A549 (cell line): ENCODE measurements at regions not wholly inside any gene's neighbourhood (a gene's known extent, or its start where the extent isn't known, plus 50 kb on each side); places are given as distances from the start of the nearest gene placed in this dataset.

Experiments
- ATAC-seq, 2 experiments: fragments of 200-7000 bp in 1 of 2; fragments of >200 bp in 1 of 2; cut with Nextera tagmentation in 1 of 2; cut with Tn5 transposase in 1 of 2; 3 replicates each; pipeline versions ENCODE4 v1.8.0 to v1.9.1; 2018 to 2020; ENCODE audit warnings: mild to moderate bottlenecking in 1 of 2, moderate library complexity in 1 of 2
- CTCF ChIA-PET: fragments of 300-600 bp; sonication (Branson Sonifier 250); formaldehyde crosslinking; extraction: SDS; loops from one replicate; lab custom pipeline; 2021; ENCODE audit warnings: antibody characterized with exemption, inconsistent platforms; lab: Yijun Ruan, JAX
- POLR2A ChIA-PET: fragments of 350-600 bp; formaldehyde crosslinking; extraction: SDS; loops from one replicate; lab custom pipeline; 2021; ENCODE audit warnings: antibody characterized with exemption, inconsistent platforms; lab: Yijun Ruan, JAX
- DNase-seq, 2 experiments: peaks; one replicate each; pipeline versions ENCODE4 v3.0.0 to v3.0.0-alpha.2; 2011 to 2016; ENCODE audit warnings: low read depth in 1 of 2, low spot score in 1 of 2
- FAIRE-seq: peaks from 2 replicates; lab custom pipeline; 2011; peaks lifted over from hg19 to GRCh38; lab: Jason Lieb, UNC
- H3K27ac ChIP-seq, 2 experiments: fragments of >200 bp; sonication (Bioruptor Twin); formaldehyde crosslinking; 3 replicates each; pipeline ENCODE4 v1.5.1; 2016 to 2017
- H3K4me1 ChIP-seq: fragments of >200 bp; sonication (Bioruptor Twin); formaldehyde crosslinking; 3 replicates; pipeline ENCODE4 v1.6.1; 2016
- H3K4me2 ChIP-seq: fragments of >200 bp; sonication (Bioruptor Twin); formaldehyde crosslinking; 3 replicates; pipeline ENCODE4 v1.6.1; 2016
- H3K4me3 ChIP-seq: fragments of >200 bp; sonication (Bioruptor Twin); formaldehyde crosslinking; 3 replicates; pipeline ENCODE4 v1.5.1; 2016
- H3K9me3 ChIP-seq: fragments of >200 bp; sonication (Bioruptor Twin); formaldehyde crosslinking; 3 replicates; pipeline ENCODE4 v1.6.1; 2016
- BHLHE40 ChIP-seq: IDR thresholded peaks from 2 replicates; pipeline ENCODE4 v1.6.1; 2012; ENCODE audit warnings: low read depth, low read length, inconsistent platforms
- CBX2 ChIP-seq: fragments of 200-600 bp; sonication (generic); IDR thresholded peaks from 2 replicates; pipeline ENCODE4 v1.6.1; 2016; ENCODE audit warnings: low read depth, mild to moderate bottlenecking, borderline replicate concordance
- CEBPB ChIP-seq, 2 experiments: fragments of >200 bp in 1 of 2; sonication (Bioruptor Twin) in 1 of 2; formaldehyde crosslinking in 1 of 2; IDR thresholded peaks; 2 replicates each; pipeline ENCODE4 v1.6.1; 2012 to 2016
- CHD2 ChIP-seq: fragments of 150-350 bp; IDR thresholded peaks from 2 replicates; pipeline ENCODE4 v1.6.1; 2014; ENCODE audit warnings: low read length; ENCODE audit not compliant: partially characterized antibody
- E2F6 ChIP-seq: IDR thresholded peaks from 2 replicates; pipeline ENCODE4 v1.6.1; 2012; ENCODE audit warnings: low read depth, borderline replicate concordance
- EP300 ChIP-seq, 2 experiments: fragments of >200 bp; sonication (Bioruptor Twin); formaldehyde crosslinking; IDR thresholded peaks; 2 replicates in 1 of 2; 3 replicates in 1 of 2; pipeline ENCODE4 v1.6.1; 2016 to 2017
- ESRRA ChIP-seq: fragments of 150-350 bp; IDR thresholded peaks from 2 replicates; pipeline ENCODE4 v1.6.1; 2014; ENCODE audit warnings: mild to moderate bottlenecking, low read length, borderline replicate concordance
- FOSB ChIP-seq: fragments of 250-450 bp; sonication (Bioruptor Pico); IDR thresholded peaks from 2 replicates; pipeline ENCODE4 v1.5.0; 2020; ENCODE audit warnings: mild to moderate bottlenecking, moderate library complexity
- FOSL2 ChIP-seq, 2 experiments: fragments of 450-650 bp in 1 of 2; fragments of >200 bp in 1 of 2; sonication (Bioruptor Twin) in 1 of 2; formaldehyde crosslinking; IDR thresholded peaks; 2 replicates each; pipeline versions ENCODE4 v1.5.0 to v1.6.1; 2016 to 2020; ENCODE audit warnings: mild to moderate bottlenecking in 1 of 2, moderate library complexity in 1 of 2
- FOXS1 ChIP-seq: fragments of 250-450 bp; sonication (Bioruptor Pico); IDR thresholded peaks from 2 replicates; pipeline ENCODE4 v1.5.0; 2020; ENCODE audit warnings: mild to moderate bottlenecking, moderate library complexity
- GATA3 ChIP-seq: IDR thresholded peaks from 2 replicates; pipeline ENCODE4 v1.6.1; 2012; ENCODE audit warnings: borderline replicate concordance
- HDAC2 ChIP-seq: fragments of 200-600 bp; sonication (generic); IDR thresholded peaks from 2 replicates; pipeline ENCODE4 v1.6.1; 2016
- HES2 ChIP-seq: fragments of >200 bp; sonication (Bioruptor Twin); formaldehyde crosslinking; IDR thresholded peaks from 2 replicates; pipeline ENCODE4 v1.6.1; 2016
- HEYL ChIP-seq: fragments of 250-450 bp; sonication (Bioruptor Pico); IDR thresholded peaks from 2 replicates; pipeline ENCODE4 v1.8.0; 2021; ENCODE audit warnings: mild to moderate bottlenecking, moderate library complexity
- HOXA7 ChIP-seq: fragments of 250-450 bp; sonication (Bioruptor Pico); IDR thresholded peaks from 2 replicates; pipeline ENCODE4 v1.5.0; 2020; ENCODE audit warnings: mild to moderate bottlenecking, moderate library complexity
- HOXB13 ChIP-seq: fragments of 250-450 bp; sonication (Bioruptor Pico); IDR thresholded peaks from 2 replicates; pipeline ENCODE4 v1.5.0; 2020; ENCODE audit warnings: low read depth, mild to moderate bottlenecking, moderate library complexity
- HOXB5 ChIP-seq: fragments of 250-450 bp; sonication (Bioruptor Pico); IDR thresholded peaks from 2 replicates; pipeline ENCODE4 v1.5.0; 2020; ENCODE audit warnings: mild to moderate bottlenecking, moderate library complexity
- JUN ChIP-seq, 2 experiments: fragments of >200 bp; sonication (Bioruptor Twin); formaldehyde crosslinking; IDR thresholded peaks; 2 replicates in 1 of 2; 3 replicates in 1 of 2; pipeline ENCODE4 v1.6.1; 2016 to 2017
- JUNB ChIP-seq: fragments of >200 bp; sonication (Bioruptor Twin); formaldehyde crosslinking; IDR thresholded peaks from 2 replicates; pipeline ENCODE4 v1.6.1; 2016
- KDM5A ChIP-seq: fragments of 200-600 bp; sonication (generic); IDR thresholded peaks from 2 replicates; pipeline ENCODE4 v1.6.1; 2016; ENCODE audit warnings: antibody characterized with exemption, mild to moderate bottlenecking
- MAFK ChIP-seq: fragments of 450-650 bp; IDR thresholded peaks from 2 replicates; pipeline ENCODE4 v1.6.1; 2014; ENCODE audit not compliant: partially characterized antibody
- PBX3 ChIP-seq: IDR thresholded peaks from 2 replicates; pipeline ENCODE4 v1.6.1; 2012
- POLR2A ChIP-seq: IDR thresholded peaks from 2 replicates; pipeline ENCODE4 v1.6.1; 2012; ENCODE audit warnings: mild to moderate bottlenecking, low read length
- POLR2AphosphoS2 ChIP-seq: conservative IDR thresholded peaks from 2 replicates; pipeline ENCODE4 v1.6.1; 2012; ENCODE audit warnings: low read length, improper control_type of control experiment, inconsistent platforms
- RAD21 ChIP-seq, 2 experiments: fragments of >200 bp in 1 of 2; sonication (Bioruptor Twin) in 1 of 2; formaldehyde crosslinking in 1 of 2; IDR thresholded peaks in 1 of 2; conservative IDR thresholded peaks in 1 of 2; 2 replicates in 1 of 2; 3 replicates in 1 of 2; pipeline ENCODE4 v1.6.1; 2012 to 2018; ENCODE audit warnings: inconsistent platforms in 1 of 2
- RARB ChIP-seq: fragments of 250-450 bp; sonication (Bioruptor Pico); IDR thresholded peaks from 2 replicates; pipeline ENCODE4 v1.8.0; 2021; ENCODE audit warnings: mild to moderate bottlenecking, moderate library complexity
- RCOR1 ChIP-seq: fragments of 150-350 bp; IDR thresholded peaks from 2 replicates; pipeline ENCODE4 v1.6.1; 2014; ENCODE audit warnings: antibody characterized with exemption, low read length, low read depth
- REST ChIP-seq: fragments of 200-600 bp; sonication (generic); IDR thresholded peaks from 2 replicates; pipeline ENCODE4 v1.6.1; 2016; ENCODE audit warnings: antibody characterized with exemption, mild to moderate bottlenecking, moderate library complexity
- SMC3 ChIP-seq: fragments of >200 bp; sonication (Bioruptor Twin); formaldehyde crosslinking; IDR thresholded peaks from 3 replicates; pipeline ENCODE4 v1.6.1; 2018; ENCODE audit warnings: inconsistent platforms
- SREBF2 ChIP-seq: fragments of 450-650 bp; IDR thresholded peaks from 2 replicates; pipeline ENCODE4 v1.6.1; 2014; ENCODE audit warnings: mild to moderate bottlenecking, moderate library complexity
- TFCP2L1 ChIP-seq: fragments of 250-450 bp; sonication (Bioruptor Pico); IDR thresholded peaks from 2 replicates; pipeline ENCODE4 v1.5.0; 2021; ENCODE audit warnings: mild to moderate bottlenecking
- ZC3H11A ChIP-seq: fragments of 450-650 bp; IDR thresholded peaks from 2 replicates; pipeline ENCODE4 v1.6.1; 2014; ENCODE audit warnings: antibody characterized with exemption, mild to moderate bottlenecking
- ZFP36 ChIP-seq: fragments of 450-650 bp; IDR thresholded peaks from 2 replicates; pipeline ENCODE4 v1.6.1; 2014; ENCODE audit warnings: borderline replicate concordance; ENCODE audit not compliant: partially characterized antibody
- ZNF302 ChIP-seq: fragments of 250-450 bp; sonication (Bioruptor Pico); IDR thresholded peaks from 2 replicates; pipeline ENCODE4 v1.9.0; 2021; ENCODE audit warnings: inconsistent platforms, mild to moderate bottlenecking, moderate library complexity
- ZSCAN20 ChIP-seq: fragments of 250-450 bp; sonication (Bioruptor Pico); IDR thresholded peaks from 2 replicates; pipeline ENCODE4 v1.8.0; 2022; ENCODE audit warnings: mild to moderate bottlenecking, moderate library complexity
- WGBS: methylation state at CpG from one replicate; pipeline ENCODE4 v1.1.6; 2017; ENCODE audit errors: missing lambda C conversion rate; 5-methylcytosine and 5-hydroxymethylcytosine counted together
- TF ChIP-seq, protein P1 (sequence below): IDR thresholded peaks from 2 replicates; pipeline ENCODE4 v1.6.1; 2012
- TF ChIP-seq, protein P2 (sequence below): fragments of >200 bp; sonication (Bioruptor Twin); formaldehyde crosslinking; IDR thresholded peaks from 3 replicates; pipeline ENCODE4 v1.6.1; 2016

- CTCF ChIA-PET = interaction anchor here (0.5 to 2.1 kb wide), 4 partner anchors 16 to 222 kb away, joined by 3 to 14 read pairs (median 3); no protein-coding TSS in a partner anchor
- peak; percentile 95 for FAIRE-seq
- peak; percentile 95 to 97 for ATAC-seq
These were observed 224.3 kb upstream of the IGFBP3 start for GRCh38 chr7:46145412-46145811.

More at GRCh38 chr7:46145412-46145811, 224.3 kb upstream of the IGFBP3 start:
- H3K9me3 ChIP-seq = peaks cover 8% of the 10 kb centered on the region; the same call in 1 of the 3 replicates
- POLR2A ChIA-PET = interaction anchor here (0.8 kb wide), 1 partner anchor 225 kb away, joined by 3 read pairs; the partner anchor contains the start of gene IGFBP3
- H3K27ac ChIP-seq = peak overlapping the region; percentile 84 to 92
- WGBS = 0% methylated on average over 2 of the region's 2 CpGs
- no peak overlapping the region for H3K4me3 ChIP-seq
- H3K4me2 ChIP-seq = peak overlapping the region; percentile 52
- peaks cover 32% of the 10 kb centered on the region for H3K4me1 ChIP-seq
- peak; percentile 66 to 93 for DNase-seq
- TF ChIP-seq CBX2 = no peak
- TF ChIP-seq HEYL (CRISPR knock-in tag) = no peak
- peak; percentile 71; the same call in 1 of the 2 replicates for TF ChIP-seq HOXB13
- no peak for TF ChIP-seq ESRRA
- peak; percentile 49; the same call in 2 of the 3 replicates for TF ChIP-seq SMC3
- peak; percentile 85 for TF ChIP-seq FOSL2 (IDR thresholded peaks at IDR 0.05)
- TF ChIP-seq FOSL2 (CRISPR knock-in tag; IDR thresholded peaks at IDR 0.05) = peak; percentile 95
- TF ChIP-seq HOXB5 (CRISPR knock-in tag) = peak; percentile 53; the same call in 1 of the 2 replicates
- TF ChIP-seq ZSCAN20 (CRISPR knock-in tag) = no peak
- peak; percentile 33; the same call in 1 of the 2 replicates for TF ChIP-seq FOSB (CRISPR knock-in tag)
- TF ChIP-seq ZC3H11A = no peak
- TF ChIP-seq HOXA7 (CRISPR knock-in tag) = no peak
- no peak for TF ChIP-seq POLR2A
- TF ChIP-seq HES2 = peak; percentile 90
- peak in 1 of 2 experiments; percentile 97 for TF ChIP-seq JUN (IDR thresholded peaks at IDR 0.05)
- no peak for TF ChIP-seq TFCP2L1 (CRISPR knock-in tag)
- TF ChIP-seq E2F6 = no peak
- no peak for TF ChIP-seq REST
- no peak for TF ChIP-seq KDM5A
- no peak for TF ChIP-seq SREBF2
- TF ChIP-seq PBX3 = peak; percentile 79; the same call in 1 of the 2 replicates
- no peak for TF ChIP-seq POLR2AphosphoS2
- peak; percentile 93 to 97 for TF ChIP-seq EP300 (IDR thresholded peaks at IDR 0.05)
- TF ChIP-seq GATA3 = peak; percentile 99
- TF ChIP-seq HDAC2 = no peak
- no peak for TF ChIP-seq ZFP36
- no peak for TF ChIP-seq RCOR1
- no peak for TF ChIP-seq BHLHE40
- TF ChIP-seq, protein P1, sequence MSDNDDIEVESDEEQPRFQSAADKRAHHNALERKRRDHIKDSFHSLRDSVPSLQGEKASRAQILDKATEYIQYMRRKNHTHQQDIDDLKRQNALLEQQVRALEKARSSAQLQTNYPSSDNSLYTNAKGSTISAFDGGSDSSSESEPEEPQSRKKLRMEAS = peak; percentile 89
- TF ChIP-seq MAFK = peak; percentile 36
- TF ChIP-seq, protein P2, sequence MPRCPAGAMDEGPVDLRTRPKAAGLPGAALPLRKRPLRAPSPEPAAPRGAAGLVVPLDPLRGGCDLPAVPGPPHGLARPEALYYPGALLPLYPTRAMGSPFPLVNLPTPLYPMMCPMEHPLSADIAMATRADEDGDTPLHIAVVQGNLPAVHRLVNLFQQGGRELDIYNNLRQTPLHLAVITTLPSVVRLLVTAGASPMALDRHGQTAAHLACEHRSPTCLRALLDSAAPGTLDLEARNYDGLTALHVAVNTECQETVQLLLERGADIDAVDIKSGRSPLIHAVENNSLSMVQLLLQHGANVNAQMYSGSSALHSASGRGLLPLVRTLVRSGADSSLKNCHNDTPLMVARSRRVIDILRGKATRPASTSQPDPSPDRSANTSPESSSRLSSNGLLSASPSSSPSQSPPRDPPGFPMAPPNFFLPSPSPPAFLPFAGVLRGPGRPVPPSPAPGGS = peak; percentile 95
- peak; percentile 82; the same call in 1 of the 2 replicates for TF ChIP-seq RARB
- no peak for TF ChIP-seq ZNF302 (CRISPR knock-in tag)
- peak; percentile 92 for TF ChIP-seq JUNB
- TF ChIP-seq CEBPB (IDR thresholded peaks at IDR 0.05) = peak; percentile 88 to 99
- peak; percentile 47 to 74; a peak in 4 of 5 replicates for TF ChIP-seq RAD21 (conservative IDR thresholded peaks at IDR 0.05 in 1 of 2, IDR thresholded peaks at IDR 0.05 in 1 of 2)
- 0 out of 2 replicates have a peak, but pooled peaks have one; percentile 29 for TF ChIP-seq FOXS1 (CRISPR knock-in tag)
- no peak for TF ChIP-seq CHD2
